B cell (primary cell): ENCODE measurements at regions not wholly inside any gene's neighbourhood (a gene's known extent, or its start where the extent isn't known, plus 50 kb on each side); places are given as distances from the start of the nearest gene placed in this dataset.
A peak's percentile ranks its signal among the peaks of the same experiment; 100 is the strongest.

Source experiments
- ATAC-seq: fragments of 200-7000 bp; cut with Tn5 transposase; one replicate; pipeline ENCODE4 v1.10.0; 2021; ENCODE audit warnings: low read depth, mild to moderate bottlenecking, moderate number of reproducible peaks, moderate library complexity
- CTCF ChIA-PET: fragments of 350-600 bp; sonication (Branson Sonifier 250); formaldehyde crosslinking; loops from one replicate; lab custom pipeline; 2021; ENCODE audit warnings: antibody characterized with exemption, inconsistent platforms; lab: Charles Lee
- POLR2A ChIA-PET: fragments of 350-600 bp; sonication (Branson Sonifier 250); formaldehyde crosslinking; loops from one replicate; lab custom pipeline; 2021; ENCODE audit warnings: antibody characterized with exemption; lab: Charles Lee
- DNase-seq: peaks from one replicate; pipeline ENCODE4 v3.0.0; 2013
- H2AFZ ChIP-seq: 2 replicates; pipeline ENCODE4 v1.6.1; 2012; ENCODE audit warnings: mild to moderate bottlenecking, low read depth, low read length; ENCODE audit not compliant: insufficient read depth, poor library complexity, severe bottlenecking
- H3K27ac ChIP-seq, 2 donors: 1 replicate in 1 of 2; 2 replicates in 1 of 2; pipeline ENCODE4 v1.5.1; 2012 to 2013; ENCODE audit warnings: low read length in 2 of 2, mild to moderate bottlenecking in 2 of 2, moderate library complexity in 1 of 2
- H3K27me3 ChIP-seq, 4 experiments: fragments of 200-600 bp in 1 of 4; sonication (generic) in 1 of 4; replicated peaks in 1 of 4; 1 replicate in 2 of 4; 2 replicates in 2 of 4; pipeline versions ENCODE4 v1.6.1 to v1.7.0; 2013 to 2016; ENCODE audit warnings: low read length in 3 of 4, mild to moderate bottlenecking in 2 of 4, mixed read lengths in 1 of 4, moderate library complexity in 1 of 4; ENCODE audit not compliant: insufficient read depth in 4 of 4, control insufficient read depth in 3 of 4; ENCODE audit errors: control extremely low read depth in 1 of 4
- H3K36me3 ChIP-seq, 2 experiments: replicated peaks in 1 of 2; 1 replicate in 1 of 2; 2 replicates in 1 of 2; pipeline versions ENCODE4 v1.6.1 to v1.7.1; 2013; ENCODE audit warnings: low read length in 1 of 2; ENCODE audit not compliant: insufficient read depth in 2 of 2, control insufficient read depth in 1 of 2; ENCODE audit errors: control extremely low read depth in 1 of 2, extremely low read depth in 1 of 2
- H3K4me1 ChIP-seq, 2 donors: fragments of 200-600 bp in 1 of 2; sonication (generic) in 1 of 2; 1 replicate in 1 of 2; 2 replicates in 1 of 2; pipeline versions ENCODE4 v1.5.1 to v1.6.1; 2013 to 2017; ENCODE audit warnings: low read length in 2 of 2; ENCODE audit not compliant: control insufficient read depth in 2 of 2, insufficient read depth in 2 of 2
- H3K4me2 ChIP-seq: replicated peaks from 2 replicates; pipeline ENCODE3; 2012; ENCODE audit warnings: mild to moderate bottlenecking, low read depth, low read length; ENCODE audit not compliant: poor library complexity, severe bottlenecking
- H3K4me3 ChIP-seq, 5 experiments: fragments of 200-600 bp in 1 of 5; sonication (generic) in 1 of 5; 1 replicate in 3 of 5; 2 replicates in 2 of 5; pipeline versions ENCODE4 v1.5.1 to v1.7.0; 2011 to 2016; ENCODE audit warnings: low read length in 4 of 5, mild to moderate bottlenecking in 4 of 5, low read depth in 2 of 5, control low read depth in 1 of 5, moderate library complexity in 1 of 5; ENCODE audit not compliant: insufficient read depth in 1 of 5; ENCODE audit errors: control extremely low read depth in 1 of 5, extremely low read depth in 1 of 5
- H3K79me2 ChIP-seq: fragments of 200-600 bp; sonication (generic); one replicate; pipeline ENCODE4 v1.6.0; 2016; ENCODE audit warnings: low read length; ENCODE audit not compliant: control insufficient read depth, insufficient read depth
- H3K9ac ChIP-seq: fragments of 200-600 bp; sonication (generic); 2 replicates; pipeline ENCODE4 v1.6.1; 2017; ENCODE audit warnings: mild to moderate bottlenecking, low read length, moderate library complexity
- H3K9me3 ChIP-seq, 3 donors: one replicate each; pipeline versions ENCODE4 v1.6.1 to v1.7.1; 2013; ENCODE audit warnings: low read length in 2 of 3; ENCODE audit not compliant: control insufficient read depth in 2 of 3, insufficient read depth in 1 of 3; ENCODE audit errors: control extremely low read depth in 1 of 3
- H4K20me1 ChIP-seq: 2 replicates; pipeline ENCODE4 v1.6.0; 2012; ENCODE audit warnings: mild to moderate bottlenecking, low read length; ENCODE audit not compliant: insufficient read depth, control insufficient read depth, poor library complexity, severe bottlenecking
- H3K27ac Mint-ChIP-seq: one replicate; pipeline ENCODE4 v1.8.0; 2021; ENCODE audit warnings: mixed read lengths
- H3K27me3 Mint-ChIP-seq: one replicate; pipeline ENCODE4 v1.8.0; 2021; ENCODE audit warnings: mixed read lengths
- H3K4me1 Mint-ChIP-seq: one replicate; pipeline ENCODE4 v1.8.0; 2021; ENCODE audit warnings: mixed read lengths
- H3K4me3 Mint-ChIP-seq: one replicate; pipeline ENCODE4 v1.8.0; 2021; ENCODE audit warnings: mixed read lengths
- H3K9me3 Mint-ChIP-seq: one replicate; pipeline ENCODE4 v1.8.0; 2022; ENCODE audit warnings: mixed read lengths; ENCODE audit not compliant: insufficient read depth
- CTCF ChIP-seq: fragments of 200-600 bp; IDR thresholded peaks from one replicate; pipeline ENCODE4 v1.8.0; 2022; ENCODE audit warnings: antibody characterized with exemption, mild to moderate bottlenecking
- EZH2 ChIP-seq: IDR thresholded peaks from 2 replicates; pipeline ENCODE4 v1.6.1; 2012; ENCODE audit warnings: borderline replicate concordance, low read depth, mild to moderate bottlenecking, moderate library complexity, low read length; ENCODE audit not compliant: insufficient read depth, poor library complexity, severe bottlenecking
- intact Hi-C: fragments of 100-400 bp; cut with micrococcal nuclease; formaldehyde crosslinking; loops from one replicate; pipeline ENCODE4 v1.10.0; 2022

- no peak overlapping the region for H3K4me3 Mint-ChIP-seq
- no peaks in the 10 kb centered on the region for H3K4me1 Mint-ChIP-seq
- H3K27me3 ChIP-seq, result no peaks in the 10 kb centered on the region
- no peaks in the 10 kb centered on the region for H3K9me3 ChIP-seq
- H3K79me2 ChIP-seq, result no peaks in the 10 kb centered on the region
- POLR2A ChIA-PET, result no interaction called here
- H3K36me3 ChIP-seq, result no peaks in the 10 kb centered on the region
- TF ChIP-seq CTCF (no peak), EZH2 (no peak)
- H3K9me3 Mint-ChIP-seq, result peaks cover 3% of the 10 kb centered on the region
- no peaks in the 10 kb centered on the region for H3K4me1 ChIP-seq
- no peaks in the 10 kb centered on the region for H4K20me1 ChIP-seq
- ATAC-seq (no peak), DNase-seq (no peak)
- H3K9ac ChIP-seq, result no peak overlapping the region
- H3K27ac ChIP-seq, result no peak overlapping the region
- intact Hi-C loops, result no loop called here
- no peak overlapping the region for H3K4me2 ChIP-seq
- no peak overlapping the region for H2AFZ ChIP-seq
- H3K4me3 ChIP-seq, result no peak overlapping the region
- CTCF ChIA-PET, result no interaction called here
- H3K27ac Mint-ChIP-seq, result no peak overlapping the region
- H3K27me3 Mint-ChIP-seq, result peaks cover 17% of the 10 kb centered on the region
Measured at GRCh38 chr16:77596261-77596660, 126.1 kb upstream of the NUDT7 start.

GRCh38 chr16:77599793-77600415 lies 122.4 kb upstream of the NUDT7 start:
- CTCF ChIA-PET, result interaction anchor here (1.1 kb wide), 1 partner anchor 14 kb away, joined by 3 read pairs; no protein-coding TSS in a partner anchor

More at GRCh38 chr16:77599793-77600415, 122.4 kb upstream of the NUDT7 start:
- H3K36me3 ChIP-seq, result no peaks in the 10 kb centered on the region
- H3K27me3 ChIP-seq, result peaks cover 0 to 4% (median 0%) of the 10 kb centered on the region in 4 experiments
- POLR2A ChIA-PET, result no interaction called here
- peaks cover 0 to 3% (median 0%) of the 10 kb centered on the region in 3 donors for H3K9me3 ChIP-seq
- intact Hi-C loops, result no loop called here
- no peak overlapping the region for H2AFZ ChIP-seq
- H3K27ac Mint-ChIP-seq, result no peak overlapping the region
- H3K27me3 Mint-ChIP-seq, result peaks cover 10% of the 10 kb centered on the region
- H3K9ac ChIP-seq, result no peak overlapping the region
- H3K9me3 Mint-ChIP-seq, result peaks cover 3% of the 10 kb centered on the region
- H3K4me2 ChIP-seq, result no peak overlapping the region
- no peak overlapping the region for H3K27ac ChIP-seq
- DNase-seq (no peak), ATAC-seq (no peak)
- H3K79me2 ChIP-seq, result no peaks in the 10 kb centered on the region
- no peaks in the 10 kb centered on the region for H3K4me1 ChIP-seq
- H3K4me3 Mint-ChIP-seq, result no peak overlapping the region
- TF ChIP-seq CTCF (peak; percentile 31), EZH2 (no peak)
- H3K4me1 Mint-ChIP-seq, result no peaks in the 10 kb centered on the region
- H3K4me3 ChIP-seq, result no peak overlapping the region
- H4K20me1 ChIP-seq, result no peaks in the 10 kb centered on the region
